Liver (tissue), 7 donors: ENCODE measurements at regions not wholly inside any gene's neighbourhood (a gene's known extent, or its start where the extent isn't known, plus 50 kb on each side); places are given as distances from the start of the nearest gene placed in this dataset.
A peak's percentile ranks its signal among the peaks of the same experiment; 100 is the strongest.

Source experiments
- DNase-seq: peaks from one replicate; pipeline ENCODE4 v3.0.0-alpha.2; 2017; ENCODE audit warnings: low spot score
- H3K27ac ChIP-seq, 2 donors: one replicate each; pipeline ENCODE4 v1.7.0; 2013; ENCODE audit warnings: inconsistent platforms in 2 of 2, low read length in 2 of 2, control low read depth in 1 of 2, low read depth in 1 of 2, mild to moderate bottlenecking in 1 of 2
- H3K27me3 ChIP-seq, 4 donors: one replicate each; pipeline versions ENCODE4 v1.6.1 to v1.7.0; 2013; ENCODE audit warnings: low read length in 3 of 4, inconsistent platforms in 1 of 4, mild to moderate bottlenecking in 1 of 4, moderate library complexity in 1 of 4; ENCODE audit not compliant: control insufficient read depth in 4 of 4, insufficient read depth in 4 of 4
- H3K36me3 ChIP-seq, 4 donors: one replicate each; pipeline versions ENCODE4 v1.6.1 to v1.7.0; 2013; ENCODE audit warnings: low read length in 3 of 4, mild to moderate bottlenecking in 3 of 4, low read depth in 1 of 4, moderate library complexity in 1 of 4; ENCODE audit not compliant: control insufficient read depth in 4 of 4, insufficient read depth in 3 of 4
- H3K4me1 ChIP-seq, 4 donors: one replicate each; pipeline versions ENCODE4 v1.6.1 to v1.7.0; 2013; ENCODE audit warnings: low read length in 3 of 4, mild to moderate bottlenecking in 3 of 4, moderate library complexity in 1 of 4; ENCODE audit not compliant: control insufficient read depth in 4 of 4, insufficient read depth in 4 of 4
- H3K4me3 ChIP-seq, 3 donors: one replicate each; pipeline versions ENCODE4 v1.6.1 to v1.7.0; 2013; ENCODE audit warnings: low read length in 3 of 3, control low read depth in 1 of 3, low read depth in 1 of 3, mild to moderate bottlenecking in 1 of 3
- H3K9ac ChIP-seq, 2 donors: one replicate each; pipeline ENCODE4 v1.7.0; 2013; ENCODE audit warnings: low read length in 2 of 2, mild to moderate bottlenecking in 2 of 2, moderate library complexity in 2 of 2, control low read depth in 1 of 2, low read depth in 1 of 2
- H3K9me3 ChIP-seq, 4 donors: one replicate each; pipeline versions ENCODE4 v1.6.1 to v1.7.0; 2013; ENCODE audit warnings: low read length in 3 of 4; ENCODE audit not compliant: control insufficient read depth in 4 of 4
- EGR1 ChIP-seq, 2 donors: IDR thresholded peaks; 2 replicates each; pipeline ENCODE4 v1.6.1; 2016 to 2018; ENCODE audit warnings: antibody characterized with exemption in 2 of 2, low read depth in 2 of 2
- FOXA1 ChIP-seq: IDR thresholded peaks from 2 replicates; pipeline ENCODE4 v1.6.1; 2016; ENCODE audit warnings: antibody characterized with exemption
- GABPA ChIP-seq, 2 donors: IDR thresholded peaks in 1 of 2; conservative IDR thresholded peaks in 1 of 2; 2 replicates each; pipeline ENCODE4 v1.6.1; 2016; ENCODE audit warnings: antibody characterized with exemption in 2 of 2, mild to moderate bottlenecking in 1 of 2, moderate library complexity in 1 of 2
- HNF4A ChIP-seq, 2 donors: conservative IDR thresholded peaks; 2 replicates each; pipeline ENCODE4 v1.6.1; 2016; ENCODE audit warnings: antibody characterized with exemption in 2 of 2, mild to moderate bottlenecking in 2 of 2
- HNF4G ChIP-seq: IDR thresholded peaks from 2 replicates; pipeline ENCODE4 v1.6.1; 2016; ENCODE audit warnings: antibody characterized with exemption
- JUND ChIP-seq, 2 donors: IDR thresholded peaks; 2 replicates each; pipeline ENCODE4 v1.6.1; 2016; ENCODE audit warnings: antibody characterized with exemption in 2 of 2
- NR2F2 ChIP-seq: IDR thresholded peaks from 2 replicates; pipeline ENCODE4 v1.6.1; 2016; ENCODE audit warnings: antibody characterized with exemption
- RAD21 ChIP-seq, 2 donors: IDR thresholded peaks; 2 replicates each; pipeline ENCODE4 v1.6.1; 2016; ENCODE audit warnings: antibody characterized with exemption in 2 of 2, mild to moderate bottlenecking in 2 of 2
- RXRA ChIP-seq, 2 donors: IDR thresholded peaks; 2 replicates each; pipeline ENCODE4 v1.6.1; 2017 to 2018; ENCODE audit warnings: antibody characterized with exemption in 2 of 2, mild to moderate bottlenecking in 1 of 2
- SP1 ChIP-seq: IDR thresholded peaks from 2 replicates; pipeline ENCODE4 v1.6.1; 2018; ENCODE audit warnings: antibody characterized with exemption, mild to moderate bottlenecking
- TAF1 ChIP-seq: conservative IDR thresholded peaks from 2 replicates; pipeline ENCODE4 v1.6.1; 2016; ENCODE audit warnings: antibody characterized with exemption, mild to moderate bottlenecking
- YY1 ChIP-seq: IDR thresholded peaks from 2 replicates; pipeline ENCODE4 v1.6.1; 2016; ENCODE audit warnings: antibody characterized with exemption, mild to moderate bottlenecking
- ZBTB33 ChIP-seq: IDR thresholded peaks from 2 replicates; pipeline ENCODE4 v1.6.1; 2016; ENCODE audit warnings: antibody characterized with exemption
- WGBS: extraction: QIAGEN DNeasy Blood & Tissue Kit; methylation state at CpG from one replicate; pipeline ENCODE4 v1.1.7; 2013; 5-methylcytosine and 5-hydroxymethylcytosine counted together
- TF ChIP-seq, protein P1 (sequence below): IDR thresholded peaks from 2 replicates; pipeline ENCODE4 v1.6.1; 2016; ENCODE audit warnings: antibody characterized with exemption, mild to moderate bottlenecking
- donor health status: healthy.
- donor health status: healthy.
- donor health status: healthy.
- donor health status: healthy.

DNA sequence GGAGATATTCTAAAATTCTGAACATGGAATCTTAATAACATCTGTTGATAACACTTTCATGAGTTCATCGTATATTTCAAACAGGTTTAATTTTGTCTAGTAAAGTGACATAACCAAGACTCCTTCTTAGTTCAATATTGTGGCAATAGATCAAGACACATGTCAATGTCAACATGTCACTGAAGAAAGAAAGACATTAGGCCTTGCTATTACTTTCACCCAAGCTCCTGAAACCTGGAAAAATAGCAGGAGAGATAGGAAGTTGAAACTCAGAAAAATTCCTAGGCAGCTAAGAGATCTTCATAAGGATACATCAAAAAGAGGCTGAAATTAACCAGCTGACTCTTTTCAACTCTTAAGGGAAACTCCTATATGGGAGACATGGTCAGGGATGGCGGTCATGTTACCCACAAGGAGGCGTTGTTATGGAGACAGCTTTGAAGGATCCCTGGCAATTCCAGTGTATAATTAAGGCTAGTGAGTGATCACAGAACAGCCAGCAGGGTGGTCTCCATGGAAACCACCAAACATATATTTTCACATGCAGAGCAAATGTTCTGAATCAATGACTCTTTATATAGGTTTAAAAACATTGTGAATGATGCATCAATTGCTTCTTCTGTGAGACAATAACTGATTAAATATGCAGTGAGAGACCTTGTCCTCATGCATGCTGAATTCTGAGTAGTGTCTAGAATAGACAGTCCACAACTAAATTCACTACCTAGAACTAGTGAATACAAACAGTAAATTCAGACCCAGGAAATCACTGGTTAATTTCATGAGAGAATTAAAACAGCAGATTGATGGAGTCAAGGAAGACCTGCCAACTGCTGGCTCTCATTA, 115.3 kb upstream of the RIOK3 start:
- Histone ChIP-seq H3K4me1 (no peaks in the 10 kb centered on the region), H3K27ac (no peak overlapping the region), H3K36me3 (no peaks in the 10 kb centered on the region), H3K9me3 (no peaks in the 10 kb centered on the region), H3K9ac (no peak overlapping the region), H3K4me3 (no peak overlapping the region), H3K27me3 (no peaks in the 10 kb centered on the region)
- WGBS = 93% methylated on average over 3 of the region's 3 CpGs
- DNase-seq = no peak
- TF ChIP-seq, protein P1, sequence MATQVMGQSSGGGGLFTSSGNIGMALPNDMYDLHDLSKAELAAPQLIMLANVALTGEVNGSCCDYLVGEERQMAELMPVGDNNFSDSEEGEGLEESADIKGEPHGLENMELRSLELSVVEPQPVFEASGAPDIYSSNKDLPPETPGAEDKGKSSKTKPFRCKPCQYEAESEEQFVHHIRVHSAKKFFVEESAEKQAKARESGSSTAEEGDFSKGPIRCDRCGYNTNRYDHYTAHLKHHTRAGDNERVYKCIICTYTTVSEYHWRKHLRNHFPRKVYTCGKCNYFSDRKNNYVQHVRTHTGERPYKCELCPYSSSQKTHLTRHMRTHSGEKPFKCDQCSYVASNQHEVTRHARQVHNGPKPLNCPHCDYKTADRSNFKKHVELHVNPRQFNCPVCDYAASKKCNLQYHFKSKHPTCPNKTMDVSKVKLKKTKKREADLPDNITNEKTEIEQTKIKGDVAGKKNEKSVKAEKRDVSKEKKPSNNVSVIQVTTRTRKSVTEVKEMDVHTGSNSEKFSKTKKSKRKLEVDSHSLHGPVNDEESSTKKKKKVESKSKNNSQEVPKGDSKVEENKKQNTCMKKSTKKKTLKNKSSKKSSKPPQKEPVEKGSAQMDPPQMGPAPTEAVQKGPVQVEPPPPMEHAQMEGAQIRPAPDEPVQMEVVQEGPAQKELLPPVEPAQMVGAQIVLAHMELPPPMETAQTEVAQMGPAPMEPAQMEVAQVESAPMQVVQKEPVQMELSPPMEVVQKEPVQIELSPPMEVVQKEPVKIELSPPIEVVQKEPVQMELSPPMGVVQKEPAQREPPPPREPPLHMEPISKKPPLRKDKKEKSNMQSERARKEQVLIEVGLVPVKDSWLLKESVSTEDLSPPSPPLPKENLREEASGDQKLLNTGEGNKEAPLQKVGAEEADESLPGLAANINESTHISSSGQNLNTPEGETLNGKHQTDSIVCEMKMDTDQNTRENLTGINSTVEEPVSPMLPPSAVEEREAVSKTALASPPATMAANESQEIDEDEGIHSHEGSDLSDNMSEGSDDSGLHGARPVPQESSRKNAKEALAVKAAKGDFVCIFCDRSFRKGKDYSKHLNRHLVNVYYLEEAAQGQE = no peak
- TF ChIP-seq FOXA1 = no peak
- TF ChIP-seq RAD21 (IDR thresholded peaks at IDR 0.05) = no peak
- TF ChIP-seq HNF4A (conservative IDR thresholded peaks at IDR 0.05) = no peak
- no peak for TF ChIP-seq GABPA (IDR thresholded peaks at IDR 0.05 in 1 of 2, conservative IDR thresholded peaks at IDR 0.05 in 1 of 2)
- TF ChIP-seq JUND (IDR thresholded peaks at IDR 0.05) = no peak

GRCh38 chr18:23340661-23341060, 112.4 kb upstream of the RIOK3 start:
- Histone ChIP-seq H3K4me3 (no peak overlapping the region), H3K27me3 (no peaks in the 10 kb centered on the region), H3K27ac (no peak overlapping the region), H3K9ac (no peak overlapping the region), H3K9me3 (no peaks in the 10 kb centered on the region), H3K4me1 (no peaks in the 10 kb centered on the region), H3K36me3 (no peaks in the 10 kb centered on the region)
- TF ChIP-seq NR2F2 (no peak), HNF4G (no peak), SP1 (no peak), JUND (IDR thresholded peaks at IDR 0.05) (no peak), RXRA (IDR thresholded peaks at IDR 0.05) (peak in 1 of 2 donors; percentile 21)
- 90% methylated on average over 9 of the region's 9 CpGs for WGBS
- DNase-seq = no peak

DNA sequence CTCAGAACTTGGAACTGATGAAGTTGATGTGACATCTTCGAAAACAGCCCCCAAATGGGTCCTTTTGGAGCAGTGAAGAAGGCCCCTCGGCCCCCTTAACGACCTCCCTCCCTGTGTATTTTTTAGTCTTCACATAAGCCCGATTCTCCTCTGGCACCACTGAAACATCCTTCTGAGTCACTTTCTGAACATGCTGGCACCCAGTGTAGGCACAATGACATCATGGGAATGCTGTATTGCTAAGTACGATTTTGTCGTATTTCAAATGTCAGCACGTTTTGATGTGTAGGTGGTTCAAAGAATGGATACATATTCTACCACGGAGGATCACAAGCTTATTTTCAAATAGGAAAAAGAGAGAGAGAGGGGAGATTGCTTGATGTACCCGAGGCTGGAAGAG, 111.7 kb upstream of the RIOK3 start:
- TF ChIP-seq EGR1 (IDR thresholded peaks at IDR 0.05; ENCODE audit: low read depth in 2 of 2) = no peak
- TF ChIP-seq, protein P1 = no peak
- no peak for TF ChIP-seq YY1
- TF ChIP-seq ZBTB33 = no peak
- TF ChIP-seq GABPA (IDR thresholded peaks at IDR 0.05 in 1 of 2, conservative IDR thresholded peaks at IDR 0.05 in 1 of 2) = no peak
- no peak for TF ChIP-seq HNF4G
- no peak for TF ChIP-seq SP1
- TF ChIP-seq TAF1 = no peak
- WGBS = 91% methylated on average over 9 of the region's 9 CpGs
- Histone ChIP-seq H3K36me3 (no peaks in the 10 kb centered on the region), H3K4me1 (no peaks in the 10 kb centered on the region), H3K27ac (no peak overlapping the region), H3K9me3 (no peaks in the 10 kb centered on the region), H3K27me3 (no peaks in the 10 kb centered on the region), H3K4me3 (no peak overlapping the region), H3K9ac (no peak overlapping the region)
- DNase-seq = no peak
